Brain microvascular endothelial cell (primary cell): ENCODE measurements at regions not wholly inside any gene's neighbourhood (a gene's known extent, or its start where the extent isn't known, plus 50 kb on each side); places are given as distances from the start of the nearest gene placed in this dataset.
"Not testable (repeated sequence)": the region's sequence is repeated elsewhere in the genome, so short reads cannot be mapped to it uniquely, and the experiment has no call there.

Source experiments
- DNase-seq: peaks from one replicate; pipeline ENCODE4 v3.0.0-alpha.2; 2020
- H3K27ac ChIP-seq: fragments of 250-450 bp; sonication (Bioruptor Pico); 2 replicates; pipeline ENCODE4 v1.5.1; 2020; ENCODE audit warnings: mild to moderate bottlenecking, moderate library complexity
- H3K27me3 ChIP-seq: fragments of 250-450 bp; sonication (Bioruptor Pico); replicated peaks from 2 replicates; pipeline ENCODE4 v1.5.1; 2020; ENCODE audit warnings: mild to moderate bottlenecking
- H3K36me3 ChIP-seq: fragments of 250-450 bp; sonication (Bioruptor Pico); replicated peaks from 2 replicates; pipeline ENCODE4 v1.5.1; 2020; ENCODE audit warnings: mild to moderate bottlenecking
- H3K4me3 ChIP-seq: 2 replicates; pipeline ENCODE4 v1.5.1; 2011; ENCODE audit warnings: low read depth, mild to moderate bottlenecking, control low read depth, low read length, moderate library complexity
- in situ Hi-C: cut with HindIII; loops from 2 replicates; pipeline ENCODE4 v1.10.0; 2017; ENCODE audit warnings: low sequenced_read_pairs, low pct_ligation_motif_present
- TF ChIP-seq, protein P1 (sequence below): IDR thresholded peaks from 2 replicates; pipeline ENCODE4 v1.5.1; 2011; ENCODE audit warnings: low read depth, mild to moderate bottlenecking, moderate library complexity, low read length, control low read depth, inconsistent platforms; ENCODE audit errors: missing control alignments

DNA sequence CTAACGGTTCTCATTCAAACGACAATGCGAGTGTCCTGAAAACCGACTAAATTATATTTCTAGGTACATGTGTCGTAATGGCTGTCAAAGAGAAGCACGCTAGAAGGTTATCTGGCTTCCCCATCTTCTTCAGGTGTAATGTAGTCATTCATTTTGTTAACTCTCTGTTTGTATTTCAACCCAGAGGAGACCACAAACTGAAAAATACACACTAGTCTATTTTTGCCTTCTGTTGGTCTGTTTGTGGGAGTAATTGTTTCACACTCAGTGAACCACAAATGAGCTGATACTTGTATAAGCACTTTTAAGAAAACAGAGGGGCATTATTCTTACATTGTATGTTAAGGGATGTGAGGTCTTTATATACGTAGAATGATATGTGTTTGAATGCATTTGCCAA lies 305.9 kb downstream of the GATA3 start:
- Histone ChIP-seq H3K4me3 (no peak overlapping the region), H3K27me3 (no peaks in the 10 kb centered on the region), H3K36me3 (no peaks in the 10 kb centered on the region), H3K27ac (no peak overlapping the region)
- DNase-seq: no peak
- in situ Hi-C loops: no loop called here
- TF ChIP-seq, protein P1, sequence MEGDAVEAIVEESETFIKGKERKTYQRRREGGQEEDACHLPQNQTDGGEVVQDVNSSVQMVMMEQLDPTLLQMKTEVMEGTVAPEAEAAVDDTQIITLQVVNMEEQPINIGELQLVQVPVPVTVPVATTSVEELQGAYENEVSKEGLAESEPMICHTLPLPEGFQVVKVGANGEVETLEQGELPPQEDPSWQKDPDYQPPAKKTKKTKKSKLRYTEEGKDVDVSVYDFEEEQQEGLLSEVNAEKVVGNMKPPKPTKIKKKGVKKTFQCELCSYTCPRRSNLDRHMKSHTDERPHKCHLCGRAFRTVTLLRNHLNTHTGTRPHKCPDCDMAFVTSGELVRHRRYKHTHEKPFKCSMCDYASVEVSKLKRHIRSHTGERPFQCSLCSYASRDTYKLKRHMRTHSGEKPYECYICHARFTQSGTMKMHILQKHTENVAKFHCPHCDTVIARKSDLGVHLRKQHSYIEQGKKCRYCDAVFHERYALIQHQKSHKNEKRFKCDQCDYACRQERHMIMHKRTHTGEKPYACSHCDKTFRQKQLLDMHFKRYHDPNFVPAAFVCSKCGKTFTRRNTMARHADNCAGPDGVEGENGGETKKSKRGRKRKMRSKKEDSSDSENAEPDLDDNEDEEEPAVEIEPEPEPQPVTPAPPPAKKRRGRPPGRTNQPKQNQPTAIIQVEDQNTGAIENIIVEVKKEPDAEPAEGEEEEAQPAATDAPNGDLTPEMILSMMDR: no peak

DNA sequence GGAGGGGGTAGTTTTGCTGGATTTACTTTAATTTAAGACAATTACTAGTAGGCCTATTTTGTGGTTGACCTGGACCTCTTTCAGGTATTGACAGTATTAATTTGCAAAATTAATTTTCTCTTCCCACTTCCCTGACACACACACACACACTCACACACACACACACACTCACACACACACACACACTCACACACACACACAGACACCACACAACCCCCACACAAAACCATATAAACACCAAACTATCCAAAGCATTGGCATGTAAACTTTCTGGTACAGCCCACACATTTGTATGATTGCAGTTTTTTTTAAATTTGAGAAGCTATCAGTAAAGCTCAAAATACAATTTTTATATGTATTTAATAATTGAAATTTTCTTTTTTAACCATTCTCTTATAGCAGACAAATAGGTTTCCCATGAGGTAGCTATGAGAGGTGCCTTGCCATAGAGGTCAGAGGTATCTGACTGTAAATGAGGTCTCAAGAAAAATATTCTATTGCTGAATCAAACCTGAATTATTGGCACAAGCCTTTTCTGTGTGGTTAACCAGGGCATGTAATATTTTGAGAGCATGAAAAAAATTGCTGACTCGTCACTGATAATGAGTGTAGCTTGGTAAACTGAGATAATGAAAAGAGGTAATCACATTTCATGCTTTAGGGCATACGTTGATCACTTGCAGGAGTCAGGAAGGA lies 306.5 kb downstream of the GATA3 start:
- H3K36me3 ChIP-seq: no peaks in the 10 kb centered on the region
- H3K4me3 ChIP-seq: no peak overlapping the region
- no peak for DNase-seq
- no peaks in the 10 kb centered on the region for H3K27me3 ChIP-seq
- in situ Hi-C loops: no loop called here
- TF ChIP-seq, protein P1: no peak
- no peak overlapping the region for H3K27ac ChIP-seq

DNA sequence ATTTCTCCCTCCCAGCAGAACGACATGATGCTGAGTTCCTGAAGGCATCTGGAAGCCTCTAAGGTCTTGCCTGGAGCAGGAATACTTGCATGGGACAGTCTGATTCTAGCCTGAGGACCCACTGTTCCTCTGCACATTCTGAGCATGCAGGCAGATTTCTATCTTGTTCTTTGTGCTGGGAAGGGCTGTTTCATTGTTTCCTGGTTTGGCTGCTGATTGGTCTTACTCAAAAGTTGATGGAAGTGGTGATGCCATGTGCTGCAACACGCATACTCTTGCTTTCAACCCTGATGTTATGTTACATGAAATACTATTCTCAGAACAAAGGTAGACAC lies 307.0 kb downstream of the GATA3 start:
- Histone ChIP-seq H3K27ac (no peak overlapping the region), H3K36me3 (no peaks in the 10 kb centered on the region), H3K27me3 (no peaks in the 10 kb centered on the region), H3K4me3 (no peak overlapping the region)
- DNase-seq: no peak
- TF ChIP-seq, protein P1: no peak
- in situ Hi-C loops: no loop called here

DNA sequence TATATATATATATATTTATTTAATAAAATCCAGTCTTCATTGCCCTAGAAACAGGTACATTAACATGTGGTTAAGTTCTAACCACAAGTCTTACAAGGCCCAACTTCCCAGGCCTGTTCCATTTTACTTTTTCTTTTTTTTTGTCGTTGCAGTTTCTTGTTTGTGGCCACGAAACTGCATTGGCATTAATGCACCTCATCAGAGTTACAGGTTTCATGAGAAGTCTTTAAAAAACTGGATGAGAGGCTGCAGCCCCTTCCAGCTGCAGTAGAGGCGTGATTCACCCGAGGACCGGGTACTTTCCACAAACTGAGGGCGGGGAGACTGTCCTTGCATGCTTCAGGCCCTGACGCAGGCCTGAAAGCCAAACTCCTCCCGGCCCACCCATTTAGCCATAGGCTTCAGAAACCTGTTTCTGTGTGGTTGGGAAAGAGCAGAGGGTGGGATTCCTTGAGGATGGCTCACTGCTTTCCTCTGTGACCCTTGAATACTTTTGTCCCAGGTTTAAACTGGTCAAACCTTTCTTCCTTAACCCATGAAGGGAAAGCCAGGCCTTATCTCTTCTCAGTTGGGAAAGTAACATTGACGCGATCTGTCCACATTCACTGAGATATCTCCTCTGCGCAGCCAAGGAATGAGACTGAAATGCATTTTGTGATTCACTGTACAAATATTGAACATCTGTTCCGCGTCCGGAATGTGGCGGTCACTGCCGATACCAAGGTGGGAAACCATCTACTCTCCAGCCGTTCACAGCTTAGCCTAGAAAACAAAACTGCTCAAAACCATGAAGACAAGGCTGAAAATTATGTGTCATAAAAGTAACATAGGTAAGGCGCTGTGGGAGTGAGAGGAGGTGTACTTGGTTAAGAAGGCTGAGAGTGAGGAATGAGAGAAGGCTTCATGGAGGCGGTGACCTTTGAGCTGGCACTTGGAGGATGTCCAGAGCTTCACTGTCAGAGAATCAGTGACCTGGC lies 311.7 kb downstream of the GATA3 start:
- in situ Hi-C loops: no loop called here
- Histone ChIP-seq H3K36me3 (no peaks in the 10 kb centered on the region), H3K4me3 (no peak overlapping the region), H3K27ac (no peak overlapping the region), H3K27me3 (no peaks in the 10 kb centered on the region)
- TF ChIP-seq, protein P1: no peak
- DNase-seq: no peak

DNA sequence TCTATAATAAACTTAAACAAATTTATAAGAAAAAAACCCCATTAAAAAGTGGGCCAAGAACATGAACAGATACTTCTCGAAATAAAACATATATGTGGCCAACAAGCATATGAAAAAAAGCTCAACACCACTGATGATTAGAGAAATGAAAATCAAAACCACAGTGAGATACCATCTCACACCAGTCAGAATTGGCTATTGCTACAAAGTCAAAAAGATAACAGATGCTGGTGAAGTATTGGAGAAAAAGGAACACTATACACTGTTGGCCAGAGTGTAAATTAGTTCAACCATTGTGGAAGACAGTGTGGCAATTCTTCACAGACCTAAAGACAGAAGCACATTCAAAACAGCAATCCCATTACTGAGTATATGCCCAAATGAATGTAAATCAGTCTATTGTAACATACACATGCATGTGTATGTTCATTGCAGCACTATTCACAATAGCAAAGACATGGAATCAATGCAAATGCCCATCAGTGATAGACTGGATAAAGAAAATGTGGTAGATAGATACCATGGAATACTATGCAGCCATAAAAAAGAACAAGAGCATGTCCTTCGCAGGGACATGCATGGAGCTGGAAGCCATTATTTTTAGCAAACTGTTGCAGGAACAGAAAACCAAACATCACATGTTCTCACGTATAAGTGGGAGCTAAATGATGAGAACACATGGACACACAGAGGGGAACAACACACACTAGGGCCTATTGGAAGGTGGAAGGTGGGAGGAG lies 313.4 kb downstream of the GATA3 start:
- H3K27ac ChIP-seq, H3K27me3 ChIP-seq, DNase-seq, in situ Hi-C loops, H3K36me3 ChIP-seq, H3K4me3 ChIP-seq: not testable (repeated sequence)

DNA sequence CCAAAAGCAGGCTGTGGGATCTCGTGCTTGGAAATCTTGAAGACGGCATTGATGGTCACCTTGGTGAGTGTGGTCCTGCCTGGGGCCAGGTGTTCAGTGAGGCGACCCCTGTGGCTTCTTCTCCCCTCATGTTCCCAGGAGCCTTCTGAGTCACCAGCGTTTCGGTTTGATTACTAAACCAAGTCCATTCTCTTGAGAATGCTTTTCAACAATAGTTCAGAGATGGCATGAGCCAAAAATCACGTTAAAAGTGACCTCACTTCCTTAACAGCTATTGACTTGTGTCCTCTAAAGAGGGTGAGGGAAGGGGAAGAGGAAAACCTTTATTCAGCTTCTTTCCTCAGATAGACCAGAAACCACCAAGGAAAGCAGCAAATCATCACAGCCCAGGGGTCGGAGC lies 315.2 kb downstream of the GATA3 start:
- Histone ChIP-seq H3K27me3 (no peaks in the 10 kb centered on the region), H3K4me3 (no peak overlapping the region), H3K36me3 (no peaks in the 10 kb centered on the region), H3K27ac (no peak overlapping the region)
- no peak for DNase-seq
- in situ Hi-C loops: no loop called here
- TF ChIP-seq, protein P1: no peak
